ENCODE measurements at regions not wholly inside any gene's neighbourhood (a gene's known extent, or its start where the extent isn't known, plus 50 kb on each side); places are given as distances from the start of the nearest gene placed in this dataset.

DNA sequence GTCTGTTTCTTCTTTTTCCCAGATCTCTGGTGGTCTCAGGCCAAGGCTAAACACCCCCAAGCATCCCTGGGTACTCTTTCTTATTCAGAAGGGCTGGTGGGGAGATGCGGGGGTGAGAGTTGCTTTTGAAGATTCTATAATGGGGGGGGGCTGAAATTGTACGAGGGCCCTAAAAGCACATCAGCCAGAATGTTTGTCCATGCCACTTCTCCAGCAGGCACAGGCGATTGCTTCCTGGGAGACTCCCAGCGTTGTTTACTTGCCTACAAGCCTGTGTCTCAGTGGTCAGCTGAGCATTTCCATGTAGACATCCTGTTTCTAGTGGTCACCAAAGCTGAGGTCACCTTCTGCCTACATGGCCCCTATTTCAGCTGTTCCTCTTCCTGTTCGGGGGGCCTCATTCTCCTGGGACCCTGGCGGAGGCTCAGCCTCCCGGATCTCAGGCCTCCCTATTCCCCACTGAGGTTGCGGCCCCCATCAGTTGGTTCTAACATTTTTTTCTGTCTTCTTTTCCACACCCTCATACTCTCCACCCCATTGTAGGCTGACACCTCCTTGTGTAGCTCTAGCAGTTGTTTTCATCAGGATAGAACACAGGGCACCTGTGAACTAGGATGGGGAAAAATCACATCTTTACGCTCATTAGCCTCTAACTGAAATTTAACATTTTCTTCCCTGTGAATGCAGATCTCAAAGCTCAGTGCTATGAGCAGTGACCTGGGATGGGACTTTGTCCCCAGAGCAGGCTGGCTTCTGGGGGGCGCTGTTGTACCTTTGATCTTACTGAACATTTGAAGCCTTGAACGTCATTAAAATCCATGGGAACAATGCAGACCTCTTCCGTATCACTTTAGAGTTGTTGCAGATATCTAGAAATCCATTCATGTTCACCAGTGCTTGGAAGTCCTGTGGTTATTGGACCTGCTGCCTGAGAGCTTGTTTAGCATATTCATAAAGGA is 286.5 kb downstream of the GLRX3 start:
- H3K27me3 ChIP-seq (ENCODE audit: control insufficient read depth, extremely low read depth, insufficient read depth, low read length) = no peaks in the 10 kb centered on the region
- dilution Hi-C loops (cut with MboI; ENCODE audit: extremely low pct_ligation_motif_present, low sequenced_read_pairs) = no loop called here
- no peak overlapping the region for H2AFZ ChIP-seq (ENCODE audit: control insufficient read depth, low read length)
- H3K4me1 ChIP-seq (ENCODE audit: control insufficient read depth, extremely low read depth, insufficient read depth, low read length) = no peaks in the 10 kb centered on the region
- no peak overlapping the region for H3K4me2 ChIP-seq (ENCODE audit: control insufficient read depth, extremely low read depth, insufficient read depth, low read depth, low read length)
- peaks cover 7% of the 10 kb centered on the region for H3K9me3 ChIP-seq (ENCODE audit: control insufficient read depth, low read depth, low read length)
- H3K9ac ChIP-seq (ENCODE audit: control insufficient read depth, extremely low read depth, insufficient read depth, low read length) = no peak overlapping the region
- no peaks in the 10 kb centered on the region for H3K79me2 ChIP-seq (ENCODE audit: control insufficient read depth, insufficient read depth, low read length)
- DNase-seq (ENCODE audit: low read depth, low spot score) (no peak), FAIRE-seq (no peak)
- H3K36me3 ChIP-seq (ENCODE audit: control insufficient read depth in 2 of 2, extremely low read depth in 1 of 2, insufficient read depth in 2 of 2, low read length in 2 of 2) = no peaks in the 10 kb centered on the region
- TF ChIP-seq, protein P1, sequence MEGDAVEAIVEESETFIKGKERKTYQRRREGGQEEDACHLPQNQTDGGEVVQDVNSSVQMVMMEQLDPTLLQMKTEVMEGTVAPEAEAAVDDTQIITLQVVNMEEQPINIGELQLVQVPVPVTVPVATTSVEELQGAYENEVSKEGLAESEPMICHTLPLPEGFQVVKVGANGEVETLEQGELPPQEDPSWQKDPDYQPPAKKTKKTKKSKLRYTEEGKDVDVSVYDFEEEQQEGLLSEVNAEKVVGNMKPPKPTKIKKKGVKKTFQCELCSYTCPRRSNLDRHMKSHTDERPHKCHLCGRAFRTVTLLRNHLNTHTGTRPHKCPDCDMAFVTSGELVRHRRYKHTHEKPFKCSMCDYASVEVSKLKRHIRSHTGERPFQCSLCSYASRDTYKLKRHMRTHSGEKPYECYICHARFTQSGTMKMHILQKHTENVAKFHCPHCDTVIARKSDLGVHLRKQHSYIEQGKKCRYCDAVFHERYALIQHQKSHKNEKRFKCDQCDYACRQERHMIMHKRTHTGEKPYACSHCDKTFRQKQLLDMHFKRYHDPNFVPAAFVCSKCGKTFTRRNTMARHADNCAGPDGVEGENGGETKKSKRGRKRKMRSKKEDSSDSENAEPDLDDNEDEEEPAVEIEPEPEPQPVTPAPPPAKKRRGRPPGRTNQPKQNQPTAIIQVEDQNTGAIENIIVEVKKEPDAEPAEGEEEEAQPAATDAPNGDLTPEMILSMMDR (optimal IDR thresholded peaks at IDR 0.05 in 1 of 3, IDR thresholded peaks at IDR 0.05 in 1 of 3, conservative IDR thresholded peaks at IDR 0.05 in 1 of 3; ENCODE audit: extremely low read depth in 1 of 3, insufficient read depth in 2 of 3, low read length in 3 of 3) = no peak
- no peaks in the 10 kb centered on the region for H4K20me1 ChIP-seq (ENCODE audit: control insufficient read depth, extremely low read depth, insufficient read depth, low read length)
- no peaks in the 10 kb centered on the region for H3K9me1 ChIP-seq (ENCODE audit: control insufficient read depth, extremely low read depth, insufficient read depth, low read length)
- H3K27ac ChIP-seq (ENCODE audit: control insufficient read depth, insufficient read depth, low read length) = no peak overlapping the region
- H3K4me3 ChIP-seq (ENCODE audit: control insufficient read depth in 2 of 3, extremely low read depth in 1 of 3, insufficient read depth in 2 of 3, low read depth in 1 of 3, low read length in 3 of 3) = no peak overlapping the region

DNA sequence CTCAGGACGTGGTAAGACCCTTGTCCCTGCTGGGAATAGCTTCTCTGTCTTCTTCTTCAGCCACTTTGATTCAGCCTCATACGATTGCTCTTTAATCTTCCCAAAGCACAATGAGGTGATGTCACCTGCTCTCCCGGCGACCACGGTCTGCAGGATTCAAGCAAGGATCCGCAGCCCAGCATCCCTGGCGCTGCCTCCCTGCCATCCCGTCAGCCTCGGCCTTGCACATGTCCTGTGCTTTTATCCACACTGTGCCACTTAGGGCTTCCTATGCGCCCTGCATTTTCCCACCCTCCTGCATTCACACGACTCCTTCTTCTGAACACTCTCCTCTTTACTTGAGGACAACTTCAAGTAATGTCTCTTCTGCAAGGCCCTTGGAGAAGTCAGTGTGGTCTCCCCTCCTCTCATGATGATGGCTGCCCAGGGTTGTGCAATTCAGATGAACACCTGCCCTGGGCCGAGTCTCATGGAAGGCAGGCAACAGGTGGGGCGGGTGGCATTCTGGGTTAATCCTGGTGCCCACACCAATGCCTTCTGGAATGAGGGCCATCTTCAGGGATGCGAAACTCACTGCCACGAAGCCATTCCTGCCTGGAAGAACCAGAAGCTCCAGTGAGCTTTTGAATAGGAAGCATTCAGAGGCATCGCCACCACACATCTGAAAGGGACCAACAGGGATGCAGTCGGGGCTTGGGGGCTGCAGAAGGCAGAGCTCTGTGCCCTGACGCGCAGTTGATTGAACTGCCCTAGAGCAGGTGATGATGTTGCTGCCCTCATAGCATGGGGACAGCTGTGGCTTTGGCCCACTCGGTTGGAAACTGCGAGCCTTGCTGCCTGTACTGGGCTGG is 287.5 kb downstream of the GLRX3 start:
- H3K4me2 ChIP-seq (ENCODE audit: control insufficient read depth, extremely low read depth, insufficient read depth, low read depth, low read length) = no peak overlapping the region
- H3K4me1 ChIP-seq (ENCODE audit: control insufficient read depth, extremely low read depth, insufficient read depth, low read length) = no peaks in the 10 kb centered on the region
- FAIRE-seq = no peak
- H3K9me3 ChIP-seq (ENCODE audit: control insufficient read depth, low read depth, low read length) = peaks cover 7% of the 10 kb centered on the region
- no peaks in the 10 kb centered on the region for H3K9me1 ChIP-seq (ENCODE audit: control insufficient read depth, extremely low read depth, insufficient read depth, low read length)
- H3K79me2 ChIP-seq (ENCODE audit: control insufficient read depth, insufficient read depth, low read length) = no peaks in the 10 kb centered on the region
- H3K4me3 ChIP-seq (ENCODE audit: control insufficient read depth in 2 of 3, extremely low read depth in 1 of 3, insufficient read depth in 2 of 3, low read depth in 1 of 3, low read length in 3 of 3) = no peak overlapping the region
- no peaks in the 10 kb centered on the region for H3K27me3 ChIP-seq (ENCODE audit: control insufficient read depth, extremely low read depth, insufficient read depth, low read length)
- dilution Hi-C loops (cut with MboI; ENCODE audit: extremely low pct_ligation_motif_present, low sequenced_read_pairs) = no loop called here
- H2AFZ ChIP-seq (ENCODE audit: control insufficient read depth, low read length) = no peak overlapping the region
- no peak overlapping the region for H3K9ac ChIP-seq (ENCODE audit: control insufficient read depth, extremely low read depth, insufficient read depth, low read length)
- no peak for TF ChIP-seq EZH2 (IDR thresholded peaks at IDR 0.05; ENCODE audit: low read length)
- TF ChIP-seq, protein P1 (optimal IDR thresholded peaks at IDR 0.05 in 1 of 3, IDR thresholded peaks at IDR 0.05 in 1 of 3, conservative IDR thresholded peaks at IDR 0.05 in 1 of 3; ENCODE audit: extremely low read depth in 1 of 3, insufficient read depth in 2 of 3, low read length in 3 of 3) = no peak
- H3K27ac ChIP-seq (ENCODE audit: control insufficient read depth, insufficient read depth, low read length) = no peak overlapping the region
- no peaks in the 10 kb centered on the region for H4K20me1 ChIP-seq (ENCODE audit: control insufficient read depth, extremely low read depth, insufficient read depth, low read length)
- no peak for DNase-seq (ENCODE audit: low read depth, low spot score)
- no peaks in the 10 kb centered on the region for H3K36me3 ChIP-seq (ENCODE audit: control insufficient read depth in 2 of 2, extremely low read depth in 1 of 2, insufficient read depth in 2 of 2, low read length in 2 of 2)
